Ovary (tissue), 7 donors: ENCODE measurements at regions not wholly inside any gene's neighbourhood (a gene's known extent, or its start where the extent isn't known, plus 50 kb on each side); places are given as distances from the start of the nearest gene placed in this dataset.

Experiments used
- DNase-seq, 5 donors: peaks; one replicate each; pipeline ENCODE4 v3.0.0-alpha.2; 2019 to 2020
- H3K27ac ChIP-seq, 2 donors: fragments of 200-600 bp; one replicate each; pipeline versions ENCODE4 v1.5.1 to v1.8.0; 2019 to 2022
- H3K27me3 ChIP-seq: fragments of 200-600 bp; one replicate; pipeline ENCODE4 v1.8.0; 2022
- H3K36me3 ChIP-seq: fragments of 200-600 bp; sonication (generic); one replicate; pipeline ENCODE4 v1.5.1; 2019
- H3K4me1 ChIP-seq: one replicate; pipeline ENCODE4 v1.8.1; 2013; ENCODE audit warnings: mild to moderate bottlenecking, moderate library complexity; ENCODE audit not compliant: insufficient read depth
- H3K4me3 ChIP-seq: fragments of 200-600 bp; sonication (generic); one replicate; pipeline ENCODE4 v1.5.1; 2017
- H3K9me3 ChIP-seq, 2 donors: fragments of 200-600 bp in 1 of 2; sonication (generic) in 1 of 2; one replicate each; pipeline versions ENCODE4 v1.5.1 to v1.8.1; 2013 to 2019; ENCODE audit warnings: mild to moderate bottlenecking in 1 of 2, moderate library complexity in 1 of 2
- CTCF ChIP-seq, 3 donors: fragments of 450-650 bp in 2 of 3; fragments of 200-600 bp in 1 of 3; IDR thresholded peaks; one replicate each; pipeline versions ENCODE4 v1.5.1 to v1.8.0; 2016 to 2022; ENCODE audit warnings: antibody characterized with exemption in 3 of 3, mild to moderate bottlenecking in 1 of 3
- EP300 ChIP-seq: sonication (generic); formaldehyde crosslinking; IDR thresholded peaks from one replicate; pipeline ENCODE4 v1.6.1; 2017; ENCODE audit warnings: antibody characterized with exemption
- POLR2A ChIP-seq: fragments of 450-650 bp; IDR thresholded peaks from one replicate; pipeline ENCODE4 v1.6.1; 2017; ENCODE audit warnings: antibody characterized with exemption, mild to moderate bottlenecking, moderate library complexity
- WGBS, 3 donors: extraction: QIAGEN DNeasy Blood & Tissue Kit in 1 of 3; methylation state at CpG; one replicate each; pipeline versions ENCODE4 v1.1.5 to v1.1.7; 2013 to 2017; 5-methylcytosine and 5-hydroxymethylcytosine counted together
- intact Hi-C, 4 donors: fragments of 100-400 bp; cut with DNase I; formaldehyde crosslinking; loops; one replicate each; pipeline versions ENCODE4 v1.11.0 to v1.15.1; 2022 to 2023
- donor health status: DM: no; HTN: no; CAD: no; lungs with moderate emphysema.
- donor health status: DM: no; HTN: no; CAD: no.
- donor health status: Bipolar disorder and iron deficiency.
- donor health status: DM: no; HTN: no; CAD: no.
- donor health status: DM: yes; HTN: yes; CAD: no.

- intact Hi-C loops = no loop called here
- H3K9me3 ChIP-seq = no peaks in the 10 kb centered on the region
- no peaks in the 10 kb centered on the region for H3K4me1 ChIP-seq
- H3K27ac ChIP-seq = no peak overlapping the region
- DNase-seq = no peak
- H3K36me3 ChIP-seq = no peaks in the 10 kb centered on the region
- no peak overlapping the region for H3K4me3 ChIP-seq
- TF ChIP-seq EP300 = no peak
- no peak for TF ChIP-seq POLR2A
- no peak for TF ChIP-seq CTCF (IDR thresholded peaks at IDR 0.05)
- H3K27me3 ChIP-seq = no peaks in the 10 kb centered on the region
Measured at GRCh38 chrX:82219129-82219528, 1017.2 kb downstream of the SH3BGRL start.

GRCh38 chrX:82224961-82225360 is 1023.1 kb downstream of the SH3BGRL start:
- Histone ChIP-seq H3K27ac (no peak overlapping the region), H3K36me3 (no peaks in the 10 kb centered on the region), H3K27me3 (no peaks in the 10 kb centered on the region), H3K4me3 (no peak overlapping the region), H3K9me3 (no peaks in the 10 kb centered on the region), H3K4me1 (no peaks in the 10 kb centered on the region)
- TF ChIP-seq CTCF (IDR thresholded peaks at IDR 0.05) = no peak
- no peak for TF ChIP-seq EP300
- no peak for TF ChIP-seq POLR2A
- intact Hi-C loops = no loop called here
- DNase-seq = no peak

- whole genome bisulfite sequencing, 3 donors = 41 to 48% (median 43%) methylated on average over 3 of the region's 3 CpGs
- intact Hi-C loops = no loop called here
- no peak for DNase-seq
- no peaks in the 10 kb centered on the region for H3K27me3 ChIP-seq
- H3K4me1 ChIP-seq = no peaks in the 10 kb centered on the region
- no peak overlapping the region for H3K27ac ChIP-seq
- H3K36me3 ChIP-seq = no peaks in the 10 kb centered on the region
- H3K4me3 ChIP-seq = no peak overlapping the region
- no peaks in the 10 kb centered on the region for H3K9me3 ChIP-seq
- TF ChIP-seq EP300 (no peak), CTCF (IDR thresholded peaks at IDR 0.05) (no peak), POLR2A (no peak)
Measured at GRCh38 chrX:82230013-82230412, 1028.1 kb downstream of the SH3BGRL start.

GRCh38 chrX:82232679-82233078 is 1030.8 kb downstream of the SH3BGRL start:
- Histone ChIP-seq H3K27ac (no peak overlapping the region), H3K27me3 (no peaks in the 10 kb centered on the region), H3K36me3 (no peaks in the 10 kb centered on the region), H3K4me1 (no peaks in the 10 kb centered on the region), H3K9me3 (peaks cover 0 to 3% of the 10 kb centered on the region in 2 donors), H3K4me3 (no peak overlapping the region)
- TF ChIP-seq POLR2A (no peak), EP300 (no peak), CTCF (IDR thresholded peaks at IDR 0.05) (no peak)
- intact Hi-C loops = no loop called here
- no peak for DNase-seq

- no peak for TF ChIP-seq CTCF (IDR thresholded peaks at IDR 0.05)
- Histone ChIP-seq H3K27ac (no peak overlapping the region), H3K27me3 (no peaks in the 10 kb centered on the region), H3K36me3 (no peaks in the 10 kb centered on the region), H3K4me1 (no peaks in the 10 kb centered on the region), H3K4me3 (no peak overlapping the region), H3K9me3 (peaks cover 0 to 3% of the 10 kb centered on the region in 2 donors)
- 63 to 79% (median 79%) methylated on average over 1 of the region's 1 CpG for WGBS, 3 donors
- no peak for DNase-seq
- intact Hi-C loops = no loop called here
Measured at GRCh38 chrX:82237328-82237727, 1035.4 kb downstream of the SH3BGRL start.
